RWPE2 (cell line): ENCODE measurements at regions not wholly inside any gene's neighbourhood (a gene's known extent, or its start where the extent isn't known, plus 50 kb on each side); places are given as distances from the start of the nearest gene placed in this dataset.
"Not testable (repeated sequence)": the region's sequence is repeated elsewhere in the genome, so short reads cannot be mapped to it uniquely, and the experiment has no call there.

ENCODE experiments used
- ATAC-seq: fragments of 200-7000 bp; cut with Tn5 transposase; 3 replicates; pipeline ENCODE4 v1.9.1; 2021; ENCODE audit warnings: low read depth
- DNase-seq: peaks from one replicate; pipeline ENCODE4 v3.0.0-alpha.2; 2020; ENCODE audit warnings: low spot score
- H3K27ac ChIP-seq: fragments of 450-650 bp; 2 replicates; pipeline ENCODE4 v1.5.1; 2017; ENCODE audit warnings: mild to moderate bottlenecking; ENCODE audit not compliant: poor library complexity, severe bottlenecking
- H3K27me3 ChIP-seq: fragments of 250-450 bp; sonication (Bioruptor Pico); 2 replicates; pipeline ENCODE4 v1.5.1; 2021; ENCODE audit warnings: mild to moderate bottlenecking, moderate library complexity; ENCODE audit not compliant: insufficient read depth, poor library complexity, severe bottlenecking
- H3K36me3 ChIP-seq: fragments of 250-450 bp; sonication (Bioruptor Pico); 2 replicates; pipeline ENCODE4 v1.5.1; 2020; ENCODE audit warnings: low read depth, mild to moderate bottlenecking, moderate library complexity
- H3K4me1 ChIP-seq: fragments of 250-450 bp; sonication (Bioruptor Pico); 2 replicates; pipeline ENCODE4 v1.5.1; 2021; ENCODE audit warnings: mild to moderate bottlenecking, moderate library complexity; ENCODE audit not compliant: insufficient read depth, poor library complexity, severe bottlenecking
- H3K4me3 ChIP-seq: fragments of 250-450 bp; sonication (Bioruptor Pico); 2 replicates; pipeline ENCODE4 v1.5.1; 2021; ENCODE audit warnings: mild to moderate bottlenecking, moderate library complexity; ENCODE audit not compliant: severe bottlenecking
- H3K9me3 ChIP-seq: fragments of 250-450 bp; sonication (Bioruptor Pico); 2 replicates; pipeline ENCODE4 v1.5.1; 2021; ENCODE audit warnings: mild to moderate bottlenecking, moderate library complexity; ENCODE audit not compliant: severe bottlenecking
- TF ChIP-seq, protein P1 (sequence below): fragments of 450-650 bp; IDR thresholded peaks from one replicate; pipeline ENCODE4 v1.5.1; 2017; ENCODE audit warnings: mild to moderate bottlenecking, moderate library complexity; ENCODE audit not compliant: poor library complexity, severe bottlenecking

DNA sequence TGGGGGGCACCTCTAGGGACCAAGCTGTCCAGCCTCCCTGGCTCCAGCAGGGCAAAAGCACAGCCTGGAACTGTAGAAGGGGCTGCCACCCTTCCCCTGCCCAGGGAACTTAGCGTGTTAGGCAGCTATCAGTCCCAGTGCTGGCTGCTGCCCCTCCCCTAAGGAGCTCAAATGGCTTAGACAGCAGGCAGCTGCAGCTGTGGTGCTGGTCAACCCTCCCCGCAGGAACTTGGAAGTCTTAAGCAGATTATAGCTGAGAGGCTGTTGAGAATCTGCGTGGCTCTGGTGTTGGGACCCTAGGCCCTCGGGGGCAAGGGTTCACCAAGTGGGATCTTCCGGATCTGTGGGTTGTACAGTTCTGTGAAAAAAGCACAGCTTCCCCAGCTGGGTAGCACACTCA, 536.5 kb upstream of the CDH10 start:
- ATAC-seq (no peak), DNase-seq (no peak)
- no peak overlapping the region for H3K27ac ChIP-seq
- no peak overlapping the region for H3K4me3 ChIP-seq
- TF ChIP-seq, protein P1, sequence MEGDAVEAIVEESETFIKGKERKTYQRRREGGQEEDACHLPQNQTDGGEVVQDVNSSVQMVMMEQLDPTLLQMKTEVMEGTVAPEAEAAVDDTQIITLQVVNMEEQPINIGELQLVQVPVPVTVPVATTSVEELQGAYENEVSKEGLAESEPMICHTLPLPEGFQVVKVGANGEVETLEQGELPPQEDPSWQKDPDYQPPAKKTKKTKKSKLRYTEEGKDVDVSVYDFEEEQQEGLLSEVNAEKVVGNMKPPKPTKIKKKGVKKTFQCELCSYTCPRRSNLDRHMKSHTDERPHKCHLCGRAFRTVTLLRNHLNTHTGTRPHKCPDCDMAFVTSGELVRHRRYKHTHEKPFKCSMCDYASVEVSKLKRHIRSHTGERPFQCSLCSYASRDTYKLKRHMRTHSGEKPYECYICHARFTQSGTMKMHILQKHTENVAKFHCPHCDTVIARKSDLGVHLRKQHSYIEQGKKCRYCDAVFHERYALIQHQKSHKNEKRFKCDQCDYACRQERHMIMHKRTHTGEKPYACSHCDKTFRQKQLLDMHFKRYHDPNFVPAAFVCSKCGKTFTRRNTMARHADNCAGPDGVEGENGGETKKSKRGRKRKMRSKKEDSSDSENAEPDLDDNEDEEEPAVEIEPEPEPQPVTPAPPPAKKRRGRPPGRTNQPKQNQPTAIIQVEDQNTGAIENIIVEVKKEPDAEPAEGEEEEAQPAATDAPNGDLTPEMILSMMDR, result no peak
- H3K27me3 ChIP-seq, result peaks cover 4% of the 10 kb centered on the region
- H3K36me3 ChIP-seq, result no peaks in the 10 kb centered on the region
- no peaks in the 10 kb centered on the region for H3K4me1 ChIP-seq
- H3K9me3 ChIP-seq, result no peaks in the 10 kb centered on the region

DNA sequence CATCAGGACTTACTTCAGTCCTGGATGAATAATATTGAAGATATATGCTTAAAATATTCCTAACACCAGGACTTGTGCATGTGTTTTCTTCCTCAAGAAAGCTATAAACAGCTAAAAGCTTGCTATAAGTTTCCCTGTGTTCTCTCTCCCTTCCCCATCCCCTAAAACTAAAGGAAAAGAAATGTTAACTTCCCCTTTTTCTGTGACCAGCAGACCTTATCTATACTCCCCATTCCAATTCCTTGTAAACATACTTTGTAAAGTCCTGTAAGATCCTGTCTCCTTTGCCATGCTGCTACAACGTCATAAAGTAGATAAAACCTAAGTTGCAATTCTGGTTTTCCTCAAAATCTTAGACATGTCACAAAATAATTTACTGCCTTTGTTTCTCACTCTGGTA, 517.8 kb upstream of the CDH10 start:
- not testable (repeated sequence) for DNase-seq, H3K36me3 ChIP-seq

DNA sequence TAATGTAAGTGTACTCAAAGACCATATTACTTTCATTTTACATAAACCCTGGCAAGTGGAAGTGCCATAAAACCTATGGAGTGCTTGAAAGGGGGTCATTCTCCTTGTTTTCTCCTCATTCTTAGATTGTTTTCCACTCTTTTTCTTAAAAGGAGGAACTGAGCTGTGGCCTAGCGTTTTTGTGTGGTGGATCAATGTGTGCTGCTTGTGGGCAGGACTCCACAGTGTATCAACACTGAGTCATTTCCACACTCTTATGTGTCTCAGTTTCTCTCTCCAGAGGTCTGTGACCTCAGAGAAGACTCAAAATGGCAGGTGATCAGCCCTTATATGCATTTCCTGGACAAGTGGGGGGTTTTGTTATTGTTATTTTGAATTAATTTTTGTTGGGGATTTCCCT, 516.1 kb upstream of the CDH10 start:
- peaks cover 3% of the 10 kb centered on the region; the same call in 1 of the 2 replicates for H3K36me3 ChIP-seq
- no peak overlapping the region for H3K27ac ChIP-seq
- no peaks in the 10 kb centered on the region for H3K27me3 ChIP-seq
- DNase-seq, result no peak
- H3K4me3 ChIP-seq, result no peak overlapping the region
- peaks cover under 1% of the 10 kb centered on the region for H3K9me3 ChIP-seq
- no peak for ATAC-seq
- TF ChIP-seq, protein P1, result no peak
- no peaks in the 10 kb centered on the region for H3K4me1 ChIP-seq

More for the DNA sequence above, 517.8 kb upstream of the CDH10 start:
- H3K4me3 ChIP-seq, H3K27me3 ChIP-seq, H3K4me1 ChIP-seq, ATAC-seq, H3K27ac ChIP-seq, H3K9me3 ChIP-seq: not testable (repeated sequence)

DNA sequence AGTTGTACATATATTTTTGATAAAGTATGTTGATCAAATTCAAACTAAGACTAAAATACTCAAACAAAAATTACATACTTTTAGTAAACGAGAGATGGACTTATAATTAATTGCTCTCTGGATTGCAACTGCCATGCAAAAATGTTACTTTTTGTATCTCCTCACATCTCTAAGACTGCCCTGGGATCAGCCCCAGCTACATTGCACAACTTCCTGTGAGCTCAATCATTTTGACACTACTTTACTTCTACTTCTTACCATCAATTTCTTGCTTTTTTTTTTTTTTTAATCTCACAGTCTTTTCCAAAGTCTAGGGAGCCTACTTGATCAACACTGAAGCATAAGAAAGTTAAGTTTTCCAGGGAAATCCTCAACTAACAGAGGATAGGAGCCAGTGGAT, 506.0 kb upstream of the CDH10 start:
- Histone ChIP-seq H3K4me1 (no peaks in the 10 kb centered on the region), H3K27ac (no peak overlapping the region), H3K4me3 (no peak overlapping the region), H3K9me3 (no peaks in the 10 kb centered on the region), H3K27me3 (no peaks in the 10 kb centered on the region), H3K36me3 (no peaks in the 10 kb centered on the region)
- DNase-seq, result no peak
- ATAC-seq, result no peak
- TF ChIP-seq, protein P1, result no peak

DNA sequence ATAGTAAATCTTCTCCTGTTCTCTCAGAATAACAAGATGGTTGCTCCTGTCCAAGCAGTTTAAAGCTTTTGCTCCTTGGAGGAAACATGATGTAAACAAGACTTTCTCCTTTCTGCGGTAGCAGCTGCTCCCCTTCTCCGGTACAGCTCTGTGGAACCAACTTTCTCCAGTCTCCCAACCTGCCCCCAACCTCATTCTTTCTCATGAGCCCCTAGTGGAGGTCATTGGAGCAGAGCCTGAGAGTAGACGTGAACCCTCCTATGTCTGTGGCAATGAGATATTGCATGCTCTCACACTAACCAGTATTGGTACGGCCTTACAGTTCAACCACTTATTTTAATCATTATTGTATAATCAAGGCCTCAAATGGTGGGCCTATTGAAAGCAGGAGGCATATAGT, 483.8 kb upstream of the CDH10 start:
- Histone ChIP-seq H3K4me1 (no peaks in the 10 kb centered on the region), H3K27me3 (no peaks in the 10 kb centered on the region), H3K27ac (no peak overlapping the region), H3K36me3 (no peaks in the 10 kb centered on the region), H3K4me3 (no peak overlapping the region), H3K9me3 (peaks cover 2% of the 10 kb centered on the region)
- ATAC-seq (no peak), DNase-seq (no peak)
- TF ChIP-seq, protein P1, result no peak
